ENCODE measurements at regions not wholly inside any gene's neighbourhood (a gene's known extent, or its start where the extent isn't known, plus 50 kb on each side); places are given as distances from the start of the nearest gene placed in this dataset.

DNA sequence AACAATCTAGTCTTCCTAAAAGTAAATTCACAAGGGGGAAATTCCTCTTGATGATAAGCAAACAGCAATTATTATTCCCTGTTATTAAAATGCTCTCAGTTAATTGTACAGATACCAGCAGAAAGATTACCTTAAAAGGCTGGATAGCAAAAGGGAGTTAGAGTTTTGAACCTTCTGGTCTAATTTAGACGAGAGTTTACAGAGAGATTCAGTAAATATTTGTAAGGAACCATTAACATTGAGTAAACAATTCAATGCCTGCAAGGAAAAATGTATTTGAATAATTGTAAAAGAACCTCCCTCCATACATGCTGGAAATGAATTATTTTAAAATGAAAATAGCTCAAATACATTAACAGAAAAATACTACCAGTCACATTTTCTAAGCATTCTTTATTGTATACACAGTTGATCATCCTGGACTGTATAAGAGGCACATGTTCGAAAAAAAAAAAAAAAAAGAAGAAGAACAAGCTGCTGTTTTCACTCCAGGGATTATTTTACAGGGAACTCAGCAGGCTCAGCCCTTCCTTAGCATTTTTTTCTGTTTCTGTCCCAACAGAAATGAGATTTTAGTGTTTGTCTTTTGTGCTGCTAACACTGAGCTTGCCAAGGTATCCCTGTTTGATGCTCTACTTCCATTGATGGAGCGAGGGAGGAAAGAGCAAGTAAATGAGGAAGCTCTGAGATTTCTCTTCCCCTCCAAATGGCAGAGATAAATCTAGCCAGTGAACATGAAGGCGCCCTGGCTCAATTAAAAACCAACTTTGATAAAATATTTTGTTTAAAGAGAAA, 141.1 kb downstream of the ENC1 start:
- H3K4me3 ChIP-seq (ENCODE audit: low read depth, low read length), result no peak overlapping the region

DNA sequence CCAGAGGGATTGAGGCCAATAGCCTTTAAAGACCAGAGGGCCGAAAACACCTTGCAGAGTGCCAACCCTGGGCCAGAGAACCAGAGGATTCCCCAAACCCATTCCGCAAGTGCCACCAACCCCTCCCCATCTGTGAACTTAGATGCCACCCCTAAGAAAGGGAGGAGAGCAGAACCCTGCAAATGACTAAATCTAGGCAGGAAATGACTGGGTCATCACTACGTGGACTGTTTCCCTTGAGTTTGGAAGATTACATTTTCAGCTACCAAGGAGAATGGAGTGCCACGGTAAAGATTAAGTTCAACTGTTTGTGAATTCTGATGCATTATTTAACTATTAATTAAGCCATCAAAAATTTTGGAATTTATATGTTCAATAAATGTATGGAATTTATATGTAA, 142.8 kb downstream of the ENC1 start:
- no peak overlapping the region for H3K4me3 ChIP-seq (ENCODE audit: low read depth, low read length)
- TF ChIP-seq, protein P1, sequence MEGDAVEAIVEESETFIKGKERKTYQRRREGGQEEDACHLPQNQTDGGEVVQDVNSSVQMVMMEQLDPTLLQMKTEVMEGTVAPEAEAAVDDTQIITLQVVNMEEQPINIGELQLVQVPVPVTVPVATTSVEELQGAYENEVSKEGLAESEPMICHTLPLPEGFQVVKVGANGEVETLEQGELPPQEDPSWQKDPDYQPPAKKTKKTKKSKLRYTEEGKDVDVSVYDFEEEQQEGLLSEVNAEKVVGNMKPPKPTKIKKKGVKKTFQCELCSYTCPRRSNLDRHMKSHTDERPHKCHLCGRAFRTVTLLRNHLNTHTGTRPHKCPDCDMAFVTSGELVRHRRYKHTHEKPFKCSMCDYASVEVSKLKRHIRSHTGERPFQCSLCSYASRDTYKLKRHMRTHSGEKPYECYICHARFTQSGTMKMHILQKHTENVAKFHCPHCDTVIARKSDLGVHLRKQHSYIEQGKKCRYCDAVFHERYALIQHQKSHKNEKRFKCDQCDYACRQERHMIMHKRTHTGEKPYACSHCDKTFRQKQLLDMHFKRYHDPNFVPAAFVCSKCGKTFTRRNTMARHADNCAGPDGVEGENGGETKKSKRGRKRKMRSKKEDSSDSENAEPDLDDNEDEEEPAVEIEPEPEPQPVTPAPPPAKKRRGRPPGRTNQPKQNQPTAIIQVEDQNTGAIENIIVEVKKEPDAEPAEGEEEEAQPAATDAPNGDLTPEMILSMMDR (IDR thresholded peaks at IDR 0.05; ENCODE audit: low read depth, low read length), result no peak

More for the DNA sequence above, 141.1 kb downstream of the ENC1 start:
- TF ChIP-seq, protein P1 (IDR thresholded peaks at IDR 0.05; ENCODE audit: low read depth, low read length), result no peak

DNA sequence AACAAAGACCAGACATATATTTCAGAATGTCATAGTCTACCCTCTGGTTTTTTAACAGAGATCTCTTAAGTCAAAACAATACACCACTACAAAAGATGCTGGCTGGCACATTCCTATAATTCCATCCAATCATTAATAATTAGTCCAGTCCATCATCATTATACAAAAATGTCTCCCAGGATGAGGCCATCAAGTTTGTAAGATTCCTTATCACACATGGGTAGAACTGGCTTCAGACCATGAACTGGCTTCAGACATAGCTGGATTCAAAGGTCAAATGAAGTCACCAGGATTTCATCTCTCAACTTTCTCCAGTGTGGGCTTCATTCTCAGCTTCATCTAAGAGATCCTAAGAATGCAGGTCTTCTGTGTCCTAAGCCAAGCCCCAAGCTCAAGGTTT, 147.1 kb downstream of the ENC1 start:
- no peak overlapping the region for H3K4me3 ChIP-seq (ENCODE audit: low read depth, low read length)

DNA sequence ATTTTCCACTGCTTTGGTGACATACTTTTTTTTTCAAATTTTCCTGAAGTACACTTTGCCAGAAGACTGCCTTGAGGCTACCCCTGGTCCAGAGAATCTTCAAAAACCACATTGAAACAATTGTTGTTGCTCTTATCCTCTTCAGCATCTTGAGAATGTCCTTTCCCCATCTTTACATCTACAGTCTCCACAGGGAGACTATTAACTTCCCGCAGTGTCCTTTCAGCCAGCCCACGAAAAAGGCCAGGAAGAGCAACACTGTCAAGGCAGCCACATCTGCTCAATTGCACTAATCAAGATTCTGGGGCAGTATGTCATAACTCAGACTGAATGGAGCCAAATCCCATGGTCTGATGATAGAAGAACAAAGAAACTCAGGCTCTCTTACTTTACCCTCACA, 148.3 kb downstream of the ENC1 start:
- H3K4me3 ChIP-seq (ENCODE audit: low read depth, low read length), result no peak overlapping the region
- TF ChIP-seq, protein P1 (IDR thresholded peaks at IDR 0.05; ENCODE audit: low read depth, low read length), result no peak

More for the DNA sequence above, 147.1 kb downstream of the ENC1 start:
- TF ChIP-seq, protein P1 (IDR thresholded peaks at IDR 0.05; ENCODE audit: low read depth, low read length), result no peak

DNA sequence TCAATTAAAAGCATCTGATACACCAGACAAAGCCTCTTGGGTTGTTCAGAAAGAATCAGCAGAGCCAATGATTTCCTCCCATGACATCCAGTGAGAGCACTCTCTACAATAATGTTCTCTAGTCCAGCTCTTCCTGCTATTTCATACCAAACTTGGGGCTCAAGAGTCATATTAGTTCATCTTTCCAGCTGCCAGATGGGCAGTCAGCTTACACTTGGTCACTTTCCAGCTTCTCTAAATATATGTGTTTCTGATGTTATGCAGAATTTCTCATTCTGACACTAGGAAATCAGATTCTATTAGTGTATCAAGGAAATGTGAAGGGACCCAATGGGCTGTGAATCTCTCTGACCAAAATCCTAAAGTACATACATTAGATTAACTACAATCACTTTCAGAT, 148.9 kb downstream of the ENC1 start:
- TF ChIP-seq, protein P1 (IDR thresholded peaks at IDR 0.05; ENCODE audit: low read depth, low read length), result no peak
- H3K4me3 ChIP-seq (ENCODE audit: low read depth, low read length), result no peak overlapping the region

DNA sequence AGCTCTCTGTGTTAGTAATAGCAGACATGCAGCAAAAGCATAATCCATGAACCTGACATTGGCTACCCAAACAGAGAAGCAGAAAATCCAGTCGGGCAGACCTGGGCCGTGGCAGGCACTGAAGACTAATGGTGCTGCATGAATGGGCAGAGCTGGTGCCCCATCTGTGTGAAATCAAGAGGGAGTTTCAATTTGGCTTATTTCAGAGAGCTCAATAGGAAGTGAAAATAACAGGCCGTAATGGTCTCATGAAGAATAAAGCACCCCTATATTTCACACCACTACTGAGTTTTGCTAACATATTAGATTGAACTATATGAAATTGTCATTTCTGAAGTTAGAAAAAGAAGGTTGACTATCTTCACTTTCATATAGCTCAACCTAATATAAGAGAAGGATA, 149.7 kb downstream of the ENC1 start:
- H3K4me3 ChIP-seq (ENCODE audit: low read depth, low read length), result no peak overlapping the region
- TF ChIP-seq, protein P1 (IDR thresholded peaks at IDR 0.05; ENCODE audit: low read depth, low read length), result no peak

DNA sequence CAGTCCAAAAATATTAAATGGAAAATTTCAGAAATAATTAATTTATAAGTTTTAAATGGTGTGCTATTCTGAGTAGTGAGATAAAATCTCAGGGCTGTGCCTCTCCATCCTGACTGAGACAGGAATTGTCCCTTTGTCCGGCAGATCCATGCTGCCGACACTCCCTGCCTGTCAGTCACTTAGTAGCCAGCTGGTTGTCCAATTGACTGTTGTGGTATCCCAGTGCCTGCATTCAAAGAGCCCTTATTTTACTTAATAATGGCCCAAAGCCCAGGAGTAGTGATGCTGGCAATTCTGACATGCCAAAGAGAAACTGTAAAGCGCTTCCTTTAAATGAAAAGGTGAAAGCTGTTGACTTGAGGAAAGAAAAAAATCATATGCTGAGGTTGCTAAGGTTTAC, 157.5 kb downstream of the ENC1 start:
- no peak overlapping the region for H3K4me3 ChIP-seq (ENCODE audit: low read depth, low read length)
- TF ChIP-seq, protein P1 (IDR thresholded peaks at IDR 0.05; ENCODE audit: low read depth, low read length), result no peak

Measured in WI38 (cell line).